ENCODE measurements at regions not wholly inside any gene's neighbourhood (a gene's known extent, or its start where the extent isn't known, plus 50 kb on each side); places are given as distances from the start of the nearest gene placed in this dataset.
A peak's percentile ranks its signal among the peaks of the same experiment; 100 is the strongest.

- no peak overlapping the region for H3K27ac ChIP-seq
- H3K27me3 ChIP-seq: no peaks in the 10 kb centered on the region
- 62 to 63% methylated on average over 5 of the region's 5 CpGs for WGBS, 2 donors
- DNase-seq (no peak), FAIRE-seq (no peak), ATAC-seq (no peak)
- intact Hi-C loops (cut with DNase I): no loop called here
- TF ChIP-seq, protein P1, sequence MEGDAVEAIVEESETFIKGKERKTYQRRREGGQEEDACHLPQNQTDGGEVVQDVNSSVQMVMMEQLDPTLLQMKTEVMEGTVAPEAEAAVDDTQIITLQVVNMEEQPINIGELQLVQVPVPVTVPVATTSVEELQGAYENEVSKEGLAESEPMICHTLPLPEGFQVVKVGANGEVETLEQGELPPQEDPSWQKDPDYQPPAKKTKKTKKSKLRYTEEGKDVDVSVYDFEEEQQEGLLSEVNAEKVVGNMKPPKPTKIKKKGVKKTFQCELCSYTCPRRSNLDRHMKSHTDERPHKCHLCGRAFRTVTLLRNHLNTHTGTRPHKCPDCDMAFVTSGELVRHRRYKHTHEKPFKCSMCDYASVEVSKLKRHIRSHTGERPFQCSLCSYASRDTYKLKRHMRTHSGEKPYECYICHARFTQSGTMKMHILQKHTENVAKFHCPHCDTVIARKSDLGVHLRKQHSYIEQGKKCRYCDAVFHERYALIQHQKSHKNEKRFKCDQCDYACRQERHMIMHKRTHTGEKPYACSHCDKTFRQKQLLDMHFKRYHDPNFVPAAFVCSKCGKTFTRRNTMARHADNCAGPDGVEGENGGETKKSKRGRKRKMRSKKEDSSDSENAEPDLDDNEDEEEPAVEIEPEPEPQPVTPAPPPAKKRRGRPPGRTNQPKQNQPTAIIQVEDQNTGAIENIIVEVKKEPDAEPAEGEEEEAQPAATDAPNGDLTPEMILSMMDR (IDR thresholded peaks at IDR 0.05): no peak
- H3K4me1 ChIP-seq: no peaks in the 10 kb centered on the region
- no peaks in the 10 kb centered on the region for H3K36me3 ChIP-seq
- H3K9me3 ChIP-seq: no peaks in the 10 kb centered on the region
- H3K4me3 ChIP-seq: no peak overlapping the region
Measured at GRCh38 chr20:48241482-48241881, 456.2 kb upstream of the SULF2 start.

DNA sequence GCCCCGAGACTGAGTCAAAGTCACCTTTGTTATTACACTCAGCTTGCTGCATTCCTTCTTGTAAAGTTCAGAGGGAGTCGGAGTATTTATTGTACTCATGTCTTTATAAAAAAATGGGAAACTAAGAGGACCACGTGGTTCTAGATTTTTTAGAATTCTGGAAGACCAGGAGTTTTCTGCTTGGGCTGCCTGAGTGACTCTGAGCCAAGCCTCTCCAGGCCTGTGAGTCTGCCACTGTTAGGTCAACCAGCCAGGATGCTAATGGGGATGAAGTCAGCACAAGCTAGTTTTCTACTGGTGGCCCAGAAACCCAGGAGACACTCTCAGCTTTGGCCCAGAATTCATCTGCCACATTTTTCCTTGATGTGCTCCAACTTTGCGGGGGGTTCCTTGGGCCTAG lies 453.5 kb upstream of the SULF2 start:
- intact Hi-C loops (cut with DNase I): no loop called here
- WGBS, 2 donors: 59 to 71% methylated on average over 4 of the region's 4 CpGs
- ATAC-seq (no peak), DNase-seq (no peak), FAIRE-seq (no peak)
- Histone ChIP-seq H3K9me3 (no peaks in the 10 kb centered on the region), H3K4me3 (no peak overlapping the region), H3K27ac (no peak overlapping the region), H3K4me1 (no peaks in the 10 kb centered on the region), H3K36me3 (no peaks in the 10 kb centered on the region), H3K27me3 (no peaks in the 10 kb centered on the region)
- TF ChIP-seq, protein P1 (IDR thresholded peaks at IDR 0.05): no peak

DNA sequence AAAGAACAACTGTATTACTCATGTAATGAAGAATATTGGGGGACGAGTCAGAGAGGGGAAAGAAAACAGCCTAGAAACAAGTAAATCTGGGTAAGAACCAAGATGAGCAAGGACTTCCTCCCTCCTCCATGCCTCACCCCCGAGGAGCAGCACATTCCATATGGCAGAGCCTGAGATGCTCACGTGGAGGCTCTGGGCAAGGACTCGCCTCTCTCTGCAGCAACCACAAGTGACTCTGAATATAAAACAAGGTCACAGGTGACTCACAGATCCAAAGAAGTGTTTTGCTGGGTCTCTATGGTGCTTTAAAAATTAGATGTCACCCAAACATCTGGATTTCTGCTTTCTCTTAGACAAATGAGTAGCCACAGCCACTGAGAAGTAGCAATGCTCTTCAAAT lies 453.0 kb upstream of the SULF2 start:
- DNase-seq (no peak), FAIRE-seq (no peak), ATAC-seq (no peak)
- TF ChIP-seq, protein P1 (IDR thresholded peaks at IDR 0.05): no peak
- Histone ChIP-seq H3K36me3 (no peaks in the 10 kb centered on the region), H3K4me3 (no peak overlapping the region), H3K4me1 (no peaks in the 10 kb centered on the region), H3K27ac (no peak overlapping the region), H3K9me3 (no peaks in the 10 kb centered on the region), H3K27me3 (no peaks in the 10 kb centered on the region)
- intact Hi-C loops (cut with DNase I): no loop called here
- 58 to 70% methylated on average over 4 of the region's 4 CpGs for WGBS, 2 donors

DNA sequence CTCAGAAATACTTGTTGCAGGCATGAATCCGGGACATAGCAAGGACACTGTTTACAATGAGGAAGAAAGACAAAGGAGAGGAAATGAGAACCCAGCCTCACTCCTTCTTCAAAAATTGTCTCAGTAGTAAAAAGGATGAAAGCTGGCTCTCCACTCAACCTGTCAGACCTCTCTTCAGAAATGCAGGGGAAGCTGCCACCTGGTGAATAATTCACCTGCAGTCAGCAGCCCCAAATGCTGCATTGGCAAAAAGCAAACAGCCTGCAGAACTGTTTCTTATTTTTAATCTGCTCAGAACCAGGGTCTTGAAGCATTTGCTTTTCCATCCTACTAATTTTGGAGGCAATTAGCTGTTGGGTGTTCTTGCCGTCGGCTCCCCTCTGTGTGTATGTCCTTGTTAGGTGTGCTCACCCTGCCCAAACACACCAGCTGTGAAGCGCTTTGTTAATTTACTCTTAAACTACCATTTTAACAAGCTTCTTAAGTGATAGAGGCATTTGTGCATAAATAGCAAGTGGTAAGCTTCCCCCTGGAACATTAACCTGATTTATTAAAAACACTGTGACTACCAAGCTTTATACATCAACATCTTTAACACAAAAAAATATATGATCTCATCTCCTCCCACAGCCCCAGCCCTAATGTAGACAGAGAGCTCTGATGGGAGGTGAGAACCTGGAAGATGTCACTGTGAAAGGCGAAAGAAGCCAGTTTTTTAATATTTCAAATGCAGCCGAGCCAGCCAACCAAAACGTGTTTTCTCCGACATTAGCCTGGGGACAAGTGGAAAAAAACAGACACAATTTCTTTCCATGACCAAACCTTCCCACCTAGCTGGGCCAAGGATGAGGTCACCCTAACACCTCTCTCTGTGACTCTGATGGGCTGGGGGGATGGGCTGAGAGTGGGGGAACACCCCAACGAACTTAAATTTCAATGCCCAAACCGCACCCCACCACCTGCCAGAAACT lies 451.0 kb upstream of the SULF2 start:
- Histone ChIP-seq H3K27ac (no peak overlapping the region), H3K36me3 (no peaks in the 10 kb centered on the region), H3K4me3 (no peak overlapping the region), H3K9me3 (no peaks in the 10 kb centered on the region), H3K4me1 (no peaks in the 10 kb centered on the region), H3K27me3 (no peaks in the 10 kb centered on the region)
- TF ChIP-seq, protein P1 (IDR thresholded peaks at IDR 0.05): no peak
- DNase-seq (no peak), ATAC-seq (peak in 1 of 4 donors; percentile 34), FAIRE-seq (no peak)
- intact Hi-C loops (cut with DNase I): no loop called here
- 37 to 51% methylated on average over 10 of the region's 10 CpGs for WGBS, 2 donors

GRCh38 chr20:48234951-48235350 lies 449.7 kb upstream of the SULF2 start:
- Histone ChIP-seq H3K27me3 (no peaks in the 10 kb centered on the region), H3K9me3 (no peaks in the 10 kb centered on the region), H3K27ac (no peak overlapping the region), H3K36me3 (no peaks in the 10 kb centered on the region), H3K4me3 (no peak overlapping the region), H3K4me1 (no peaks in the 10 kb centered on the region)
- intact Hi-C loops (cut with DNase I): no loop called here
- FAIRE-seq (no peak), ATAC-seq (no peak), DNase-seq (no peak)
- TF ChIP-seq, protein P1 (IDR thresholded peaks at IDR 0.05): no peak
- WGBS, 2 donors: 79 to 83% methylated on average over 6 of the region's 6 CpGs
